Aorta (tissue), 5 donors: ENCODE measurements at regions not wholly inside any gene's neighbourhood (a gene's known extent, or its start where the extent isn't known, plus 50 kb on each side); places are given as distances from the start of the nearest gene placed in this dataset.
"Not testable (repeated sequence)": the region's sequence is repeated elsewhere in the genome, so short reads cannot be mapped to it uniquely, and the experiment has no call there.

Experiments
- ATAC-seq: fragments of 200-7000 bp; cut with Tn5 transposase; one replicate; pipeline ENCODE4 v1.9.1; 2022; ENCODE audit warnings: moderate library complexity; ENCODE audit not compliant: low FRiP score
- DNase-seq, 2 donors: peaks; one replicate each; pipeline ENCODE4 v3.0.0-alpha.2; 2020
- H3K27ac ChIP-seq, 2 donors: one replicate each; pipeline ENCODE4 v1.5.1; 2013; ENCODE audit warnings: low read length in 2 of 2, mild to moderate bottlenecking in 2 of 2, moderate library complexity in 2 of 2, control low read depth in 1 of 2, inconsistent platforms in 1 of 2, low read depth in 1 of 2
- H3K27me3 ChIP-seq, 2 donors: one replicate each; pipeline ENCODE4 v1.6.1; 2013; ENCODE audit warnings: control low read depth in 1 of 2, low read length in 1 of 2, mild to moderate bottlenecking in 1 of 2, moderate library complexity in 1 of 2; ENCODE audit not compliant: insufficient read depth in 2 of 2, control insufficient read depth in 1 of 2
- H3K36me3 ChIP-seq, 2 donors: one replicate each; pipeline ENCODE4 v1.6.1; 2013; ENCODE audit warnings: control low read depth in 1 of 2, low read length in 1 of 2, mild to moderate bottlenecking in 1 of 2; ENCODE audit not compliant: insufficient read depth in 2 of 2, control insufficient read depth in 1 of 2
- H3K4me1 ChIP-seq, 2 donors: one replicate each; pipeline ENCODE4 v1.6.1; 2013; ENCODE audit warnings: low read length in 2 of 2, control low read depth in 1 of 2, mild to moderate bottlenecking in 1 of 2, moderate library complexity in 1 of 2; ENCODE audit not compliant: insufficient read depth in 2 of 2, control insufficient read depth in 1 of 2
- H3K4me3 ChIP-seq, 2 donors: one replicate each; pipeline ENCODE4 v1.5.1; 2013; ENCODE audit warnings: low read length in 2 of 2, control low read depth in 1 of 2, mild to moderate bottlenecking in 1 of 2
- H3K9me3 ChIP-seq: one replicate; pipeline ENCODE4 v1.6.1; 2013; ENCODE audit warnings: mild to moderate bottlenecking, low read length; ENCODE audit not compliant: control insufficient read depth
- WGBS, 2 donors: extraction: QIAGEN DNeasy Blood & Tissue Kit; methylation state at CpG; one replicate each; pipeline ENCODE4 v1.1.7; 2013; 5-methylcytosine and 5-hydroxymethylcytosine counted together
- intact Hi-C, 2 donors: fragments of 100-400 bp; cut with DNase I; formaldehyde crosslinking; loops; one replicate each; pipeline versions ENCODE4 v1.14.2 to v1.15.0; 2022
- donor health status: healthy with polysubstance abuse.
- donor health status: Bipolar disorder and iron deficiency.
- donor health status: DM: no; HTN: no; CAD: no.
- donor health status: DM: no; HTN: no; CAD: no.
- donor health status: DM: yes; HTN: yes; CAD: no.

DNA sequence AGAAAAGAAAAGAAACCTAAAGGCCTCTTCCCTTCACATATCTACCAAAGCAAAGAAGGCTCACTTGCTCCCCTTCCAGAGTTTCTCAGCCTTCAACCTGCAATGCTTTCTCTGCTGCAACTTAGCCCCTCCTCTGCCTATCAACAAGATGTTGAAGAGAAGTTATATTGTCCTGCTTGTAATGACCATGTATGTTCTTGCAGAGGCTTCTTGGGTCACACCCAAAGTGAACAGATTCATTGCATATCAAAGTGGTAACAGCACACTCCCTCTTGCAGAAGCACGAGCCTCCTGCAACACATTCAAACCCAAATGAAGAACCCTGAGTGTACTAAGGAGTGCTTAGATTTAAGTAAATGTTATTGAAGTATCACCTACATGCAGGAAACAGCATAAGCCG, 494.3 kb downstream of the NTRK2 start:
- Histone ChIP-seq H3K4me1 (no peaks in the 10 kb centered on the region), H3K27ac (no peak overlapping the region), H3K36me3 (no peaks in the 10 kb centered on the region), H3K4me3 (no peak overlapping the region), H3K9me3 (peaks cover 1% of the 10 kb centered on the region), H3K27me3 (no peaks in the 10 kb centered on the region)
- WGBS, 2 donors, result 77 to 88% methylated on average over 2 of the region's 2 CpGs
- no peak for ATAC-seq
- intact Hi-C loops, result no loop called here
- no peak for DNase-seq

DNA sequence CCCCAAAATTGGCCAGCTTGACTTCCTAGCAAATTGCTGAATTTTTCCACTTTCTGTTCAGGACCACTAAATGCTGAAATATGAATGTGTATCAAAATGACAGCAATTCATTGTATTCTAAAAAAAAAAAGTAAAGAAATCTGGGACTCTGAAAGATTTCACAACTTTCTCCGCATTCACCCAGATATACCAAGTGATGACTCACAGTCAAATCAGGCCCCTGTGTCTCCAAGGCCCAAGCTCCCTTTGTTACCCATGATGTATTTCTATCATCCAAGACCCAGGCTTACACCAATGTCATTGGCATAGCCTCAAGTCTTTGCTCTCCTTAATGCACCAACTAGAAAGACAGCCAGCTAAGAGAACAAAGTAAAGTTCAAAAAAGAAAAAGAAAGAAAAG, 493.9 kb downstream of the NTRK2 start:
- Histone ChIP-seq H3K9me3 (peaks cover 1% of the 10 kb centered on the region), H3K4me1 (no peaks in the 10 kb centered on the region), H3K27me3 (no peaks in the 10 kb centered on the region), H3K27ac (no peak overlapping the region), H3K4me3 (no peak overlapping the region), H3K36me3 (no peaks in the 10 kb centered on the region)
- ATAC-seq (no peak), DNase-seq (no peak)
- WGBS, 2 donors, result 86 to 89% methylated on average over 1 of the region's 1 CpG
- intact Hi-C loops, result no loop called here

DNA sequence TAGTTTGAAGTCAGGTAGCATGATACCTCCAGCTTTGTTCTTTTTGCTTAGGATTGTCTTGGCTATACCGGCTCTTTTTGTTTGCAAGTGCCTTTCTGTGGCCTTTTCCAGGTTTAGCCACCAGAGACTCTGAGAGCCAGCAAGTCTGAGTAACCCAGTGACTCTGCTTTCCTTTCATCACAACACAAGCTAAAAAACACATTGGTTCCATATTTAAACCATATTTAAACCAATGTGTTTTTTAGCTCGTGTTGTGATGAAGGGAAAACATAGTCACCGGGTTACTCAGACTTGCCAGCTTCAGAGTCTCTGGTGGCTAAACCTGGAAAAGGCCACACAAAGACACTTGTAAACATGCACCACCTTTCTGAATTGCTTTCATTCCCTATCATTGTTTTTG, 493.3 kb downstream of the NTRK2 start:
- Histone ChIP-seq H3K27me3 (no peaks in the 10 kb centered on the region), H3K9me3 (peaks cover 1% of the 10 kb centered on the region), H3K36me3 (no peaks in the 10 kb centered on the region), H3K4me3 (no peak overlapping the region), H3K27ac (no peak overlapping the region), H3K4me1 (no peaks in the 10 kb centered on the region)
- 52 to 69% methylated on average over 3 of the region's 3 CpGs for WGBS, 2 donors
- ATAC-seq (no peak), DNase-seq (no peak)
- intact Hi-C loops, result no loop called here

DNA sequence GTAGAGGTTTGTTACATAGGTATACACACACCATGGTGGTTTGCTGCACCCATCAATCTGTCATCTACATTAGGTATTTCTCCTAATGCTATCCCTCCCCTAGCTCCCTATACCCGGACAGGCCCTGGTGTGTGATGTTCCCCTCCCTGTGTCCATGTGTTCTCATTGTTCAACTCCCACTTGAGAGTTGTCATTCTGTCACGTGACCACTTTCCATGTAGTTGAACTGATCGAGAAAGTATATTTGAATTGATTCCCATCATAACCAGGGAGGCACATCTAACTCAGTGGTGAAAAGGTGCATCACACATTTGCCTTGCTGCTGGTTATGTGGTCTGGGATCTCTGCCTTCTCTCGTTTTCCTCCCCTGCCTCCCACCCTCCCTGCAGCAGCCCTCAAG, 491.4 kb downstream of the NTRK2 start:
- 88 to 89% methylated on average over 4 of the region's 4 CpGs for WGBS, 2 donors
- H3K4me1 ChIP-seq, H3K27ac ChIP-seq, DNase-seq, H3K27me3 ChIP-seq, H3K36me3 ChIP-seq, H3K9me3 ChIP-seq, ATAC-seq, H3K4me3 ChIP-seq, intact Hi-C loops: not testable (repeated sequence)

DNA sequence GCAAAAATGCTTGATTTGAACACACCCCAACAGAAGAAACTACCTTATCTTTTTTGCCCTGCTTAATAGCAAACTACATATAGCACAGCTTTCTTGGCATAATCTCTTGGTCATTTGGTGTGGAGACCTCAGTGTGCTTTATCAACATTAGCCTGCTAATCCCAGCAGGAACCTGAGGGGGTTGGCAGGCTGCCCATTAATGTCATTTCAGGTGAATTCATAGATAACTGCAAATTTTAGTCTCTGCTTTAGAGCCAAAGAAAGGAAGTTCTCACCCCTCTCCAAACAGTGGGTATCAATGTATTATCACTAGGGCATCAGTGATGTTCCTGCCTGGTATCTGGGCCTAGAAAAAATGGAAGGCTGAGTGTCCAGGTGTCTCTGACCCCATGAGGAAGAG, 489.0 kb downstream of the NTRK2 start:
- Histone ChIP-seq H3K4me1 (no peaks in the 10 kb centered on the region), H3K27ac (no peak overlapping the region), H3K27me3 (peaks cover 0 to 2% of the 10 kb centered on the region in 2 donors), H3K4me3 (no peak overlapping the region), H3K36me3 (no peaks in the 10 kb centered on the region), H3K9me3 (peaks cover 1% of the 10 kb centered on the region)
- DNase-seq (no peak), ATAC-seq (no peak)
- intact Hi-C loops, result no loop called here

DNA sequence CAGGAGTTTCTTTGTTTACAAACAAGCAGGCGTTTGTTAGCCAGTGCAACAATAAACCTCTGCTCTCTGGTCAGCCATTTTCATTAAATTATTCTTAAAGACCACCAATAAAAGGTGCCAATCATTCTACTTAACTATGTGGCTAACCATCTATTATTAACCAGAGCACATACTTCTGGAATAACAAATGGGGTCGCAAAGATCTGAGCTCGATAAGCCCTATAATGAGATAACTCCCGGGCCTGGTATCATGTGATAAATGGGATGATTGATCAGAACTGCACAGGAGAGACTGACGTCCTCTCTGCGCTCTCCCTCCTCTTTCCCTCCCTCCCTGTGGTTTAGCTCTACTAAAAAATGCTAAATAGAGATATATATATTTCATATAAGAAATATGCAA, 488.2 kb downstream of the NTRK2 start:
- Histone ChIP-seq H3K4me1 (no peaks in the 10 kb centered on the region), H3K9me3 (peaks cover 1% of the 10 kb centered on the region), H3K27ac (no peak overlapping the region), H3K4me3 (no peak overlapping the region), H3K27me3 (peaks cover 0 to 2% of the 10 kb centered on the region in 2 donors), H3K36me3 (no peaks in the 10 kb centered on the region)
- 62 to 73% methylated on average over 6 of the region's 6 CpGs for WGBS, 2 donors
- DNase-seq, result no peak
- no peak for ATAC-seq
- intact Hi-C loops, result no loop called here

DNA sequence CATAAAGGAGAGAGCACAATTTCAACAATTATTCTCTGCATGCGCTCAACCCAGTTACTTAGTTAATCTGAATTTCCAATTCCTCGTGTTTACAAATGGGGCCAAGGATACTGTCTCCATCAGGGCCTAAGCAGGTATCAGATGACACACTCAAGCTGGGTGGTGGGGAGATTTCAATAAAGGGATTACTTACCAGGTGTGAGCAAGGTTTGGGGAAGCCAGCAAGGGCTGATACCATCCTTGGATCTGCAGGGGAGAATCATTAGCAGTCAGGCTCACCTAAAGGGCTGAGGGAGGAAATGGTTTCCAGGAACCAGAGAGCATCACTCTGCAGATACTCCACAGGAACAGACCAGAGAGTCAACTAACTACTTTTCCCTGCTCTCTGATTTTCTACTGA, 487.1 kb downstream of the NTRK2 start:
- ATAC-seq, result no peak
- no peak overlapping the region for H3K27ac ChIP-seq
- peaks cover 0 to 2% of the 10 kb centered on the region in 2 donors for H3K27me3 ChIP-seq
- no peak for DNase-seq
- H3K36me3 ChIP-seq, result no peaks in the 10 kb centered on the region
- no peak overlapping the region for H3K4me3 ChIP-seq
- WGBS, 2 donors, result 89 to 91% methylated on average over 2 of the region's 2 CpGs
- intact Hi-C loops, result no loop called here
- H3K4me1 ChIP-seq, result no peaks in the 10 kb centered on the region
- peaks cover 1% of the 10 kb centered on the region for H3K9me3 ChIP-seq

DNA sequence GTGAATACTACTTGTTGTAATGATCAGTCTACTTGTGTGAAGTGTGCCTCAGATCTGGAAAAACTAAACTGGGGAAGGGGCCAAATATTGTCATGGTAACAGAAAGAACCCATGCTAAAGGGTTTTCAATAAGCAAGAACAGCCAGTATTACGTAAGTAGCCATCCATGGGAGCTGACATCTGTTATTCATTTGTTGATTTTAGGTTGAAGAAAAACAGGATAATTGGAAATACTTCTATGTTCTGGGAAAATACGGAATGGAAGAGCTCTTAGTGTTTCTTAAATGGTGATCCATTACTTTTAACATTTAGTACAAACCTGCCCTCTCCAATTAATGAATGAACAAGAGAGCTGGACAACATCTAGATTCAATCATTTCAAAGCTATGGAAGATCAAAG, 485.8 kb downstream of the NTRK2 start:
- ATAC-seq (no peak), DNase-seq (no peak)
- intact Hi-C loops, result no loop called here
- Histone ChIP-seq H3K36me3 (no peaks in the 10 kb centered on the region), H3K4me1 (no peaks in the 10 kb centered on the region), H3K4me3 (no peak overlapping the region), H3K27ac (no peak overlapping the region), H3K27me3 (peaks cover 0 to 2% of the 10 kb centered on the region in 2 donors), H3K9me3 (peaks cover 1% of the 10 kb centered on the region)
- WGBS, 2 donors, result 75% methylated on average over 2 of the region's 2 CpGs

DNA sequence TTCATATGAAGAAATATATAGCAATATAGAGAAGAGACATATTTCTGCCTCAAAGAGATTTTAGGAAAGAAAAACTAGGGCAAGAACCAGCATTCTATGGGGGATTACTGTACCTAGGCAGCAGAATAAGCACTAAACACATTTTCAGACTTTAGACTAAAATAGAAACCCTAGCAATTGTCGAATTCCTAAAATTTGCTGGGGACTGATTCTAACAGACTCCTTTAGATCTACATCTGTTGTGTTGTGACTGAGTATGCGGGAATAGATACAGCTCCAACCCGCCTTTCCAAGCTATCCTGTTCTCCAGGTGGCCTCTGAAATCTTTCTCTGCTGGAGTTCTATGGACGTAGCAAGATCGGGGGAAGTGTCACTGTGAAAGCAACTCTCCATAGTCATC, 482.2 kb downstream of the NTRK2 start:
- intact Hi-C loops, result no loop called here
- 82 to 88% methylated on average over 5 of the region's 5 CpGs for WGBS, 2 donors
- no peak for ATAC-seq

More for the DNA sequence above, 482.2 kb downstream of the NTRK2 start:
- no peaks in the 10 kb centered on the region for H3K4me1 ChIP-seq
- no peaks in the 10 kb centered on the region for H3K36me3 ChIP-seq
- H3K27ac ChIP-seq, result no peak overlapping the region
- no peak overlapping the region for H3K4me3 ChIP-seq
- DNase-seq, result no peak
- peaks cover 1% of the 10 kb centered on the region for H3K9me3 ChIP-seq
- peaks cover 0 to 2% of the 10 kb centered on the region in 2 donors for H3K27me3 ChIP-seq
